ENCODE measurements at regions not wholly inside any gene's neighbourhood (a gene's known extent, or its start where the extent isn't known, plus 50 kb on each side); places are given as distances from the start of the nearest gene placed in this dataset.
"Not testable (repeated sequence)": the region's sequence is repeated elsewhere in the genome, so short reads cannot be mapped to it uniquely, and the experiment has no call there.

DNA sequence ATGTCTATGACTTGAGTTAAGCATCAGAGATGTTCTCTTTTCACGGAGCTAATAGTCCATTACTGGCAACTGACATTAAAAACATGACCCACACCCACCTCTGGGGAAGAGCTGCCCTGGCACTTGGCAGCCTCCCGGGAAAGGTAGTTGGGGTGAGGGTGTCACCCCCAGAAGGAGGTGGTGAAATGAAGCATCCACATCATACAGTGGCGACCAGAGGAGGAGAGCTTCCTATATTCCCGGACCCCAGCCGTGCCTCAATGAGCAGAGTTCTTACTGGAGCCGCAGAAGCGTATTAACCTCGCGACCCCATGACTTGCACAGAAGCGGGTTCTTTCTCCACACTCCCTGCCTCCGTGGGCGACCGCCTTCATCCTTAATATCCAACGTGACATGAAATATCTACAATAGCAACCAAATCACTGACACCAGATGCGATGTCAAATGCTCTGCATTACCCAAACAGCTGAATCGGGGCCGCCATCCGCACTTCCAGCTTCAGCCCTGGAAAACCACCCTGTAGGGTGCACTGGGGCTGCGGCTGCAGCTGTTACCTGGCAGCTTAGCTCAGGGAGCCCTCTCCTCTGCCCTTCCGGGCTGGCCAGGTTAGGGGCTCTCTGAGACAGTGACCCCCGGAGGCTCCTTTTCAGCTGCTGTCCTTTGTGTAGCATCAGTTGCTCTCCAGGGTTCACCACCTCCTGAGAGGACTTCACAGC lies 103.1 kb upstream of the PARD3 start:
- ATAC-seq = no peak
- DNase-seq (ENCODE audit: low spot score in 2 of 2) = no peak
- H3K9me3 Mint-ChIP-seq = no peaks in the 10 kb centered on the region
- peak overlapping the region in 1 of 2 donors; percentile 44 for H3K27ac Mint-ChIP-seq
- H3K36me3 Mint-ChIP-seq = no peaks in the 10 kb centered on the region

DNA sequence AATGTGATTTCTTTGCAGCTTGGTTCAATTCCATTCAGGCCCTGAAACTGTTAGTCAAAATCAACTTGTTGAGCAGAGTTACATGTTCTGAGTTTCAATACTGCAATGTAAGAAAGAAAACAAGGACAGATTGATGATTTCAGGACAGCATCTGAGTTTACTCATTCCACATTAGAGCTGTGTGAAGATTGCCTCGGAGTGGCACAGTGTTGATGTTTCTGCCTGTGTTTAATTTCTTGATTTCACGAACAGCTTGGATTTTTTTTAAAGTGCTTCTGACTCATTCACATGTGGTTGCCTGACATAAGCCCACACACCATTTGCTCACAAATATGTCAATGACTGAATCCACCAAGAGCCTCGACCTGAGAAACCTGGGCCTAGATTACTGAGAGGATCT lies 101.2 kb upstream of the PARD3 start:
- DNase-seq (ENCODE audit: low spot score in 2 of 2) = no peak
- Mint-ChIP-seq H3K36me3 (no peaks in the 10 kb centered on the region), H3K9me3 (no peaks in the 10 kb centered on the region), H3K27ac (no peak overlapping the region)
- peak; percentile 28 to 97 for ATAC-seq

DNA sequence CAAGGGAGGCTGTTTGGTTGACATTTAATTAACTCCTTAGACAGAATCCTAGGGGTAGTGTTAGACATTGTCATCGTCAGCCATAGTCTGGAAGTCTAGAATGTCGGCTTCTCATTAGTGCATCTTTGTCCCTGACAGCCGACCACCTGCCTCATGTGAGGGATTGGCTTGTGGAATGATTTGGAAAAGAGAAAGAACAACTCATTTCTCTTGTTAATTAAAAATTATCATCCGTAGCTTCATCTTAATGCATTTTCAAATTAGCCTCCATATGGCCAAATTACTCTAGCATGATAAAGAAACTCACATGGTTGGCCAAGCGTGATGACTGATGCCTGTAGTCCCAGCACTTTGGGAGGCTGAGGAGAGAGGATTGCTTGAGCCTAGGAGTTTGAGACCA lies 97.7 kb upstream of the PARD3 start:
- no peak overlapping the region for H3K27ac Mint-ChIP-seq
- ATAC-seq (no peak), DNase-seq (ENCODE audit: low spot score in 2 of 2) (no peak)
- no peaks in the 10 kb centered on the region for H3K9me3 Mint-ChIP-seq
- H3K36me3 Mint-ChIP-seq = no peaks in the 10 kb centered on the region

DNA sequence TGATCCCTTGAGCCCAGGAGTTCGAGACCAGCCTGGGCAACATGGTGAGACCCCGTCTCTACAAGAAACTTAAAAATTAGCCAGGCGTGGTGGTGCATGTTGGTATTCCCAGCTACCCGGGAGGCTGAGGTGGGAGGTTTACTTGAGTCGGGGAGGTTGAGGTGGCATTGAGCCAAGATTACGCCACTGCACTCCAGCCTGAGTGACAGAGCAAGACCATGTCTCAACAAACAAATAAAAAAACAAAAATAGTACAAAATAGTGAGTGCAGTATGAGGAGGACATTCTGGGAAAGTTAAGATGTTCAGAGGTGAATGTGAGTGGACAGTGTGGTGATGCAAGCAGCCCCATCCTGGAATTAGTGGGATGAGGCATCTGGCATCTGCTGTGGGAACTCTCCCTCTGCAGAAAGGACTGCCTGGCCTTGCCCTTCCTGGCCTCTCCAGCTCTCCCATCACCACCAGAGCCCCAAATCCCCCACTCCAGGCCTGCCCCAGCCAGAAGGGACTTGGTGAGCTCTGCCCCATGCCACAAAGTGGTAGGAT lies 96.6 kb upstream of the PARD3 start:
- DNase-seq (ENCODE audit: low spot score in 2 of 2) (no peak), ATAC-seq (no peak)
- Mint-ChIP-seq H3K9me3 (no peaks in the 10 kb centered on the region), H3K36me3 (no peaks in the 10 kb centered on the region), H3K27ac (no peak overlapping the region)

DNA sequence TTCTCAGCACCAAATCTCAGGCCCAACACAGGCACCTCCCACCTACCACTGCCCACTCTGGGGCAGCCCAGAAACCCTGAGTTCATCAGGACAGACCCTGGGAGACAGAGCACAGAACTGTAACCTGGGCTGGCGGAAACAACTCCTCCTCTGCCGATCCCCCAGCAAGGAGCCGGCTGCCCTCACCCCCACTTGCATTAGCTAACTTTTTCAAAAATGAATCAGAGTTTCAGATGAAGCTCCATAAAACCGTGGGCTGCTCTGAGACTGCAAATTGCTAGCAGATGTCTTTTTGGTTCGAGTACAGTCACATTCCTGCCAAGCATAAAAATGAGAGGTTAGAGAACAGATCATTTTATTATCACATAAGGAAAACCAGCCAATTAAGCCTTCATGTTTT lies 93.4 kb upstream of the PARD3 start:
- no peak for ATAC-seq
- Mint-ChIP-seq H3K27ac (no peak overlapping the region), H3K36me3 (no peaks in the 10 kb centered on the region), H3K9me3 (no peaks in the 10 kb centered on the region)
- DNase-seq (ENCODE audit: low spot score in 2 of 2) = no peak

DNA sequence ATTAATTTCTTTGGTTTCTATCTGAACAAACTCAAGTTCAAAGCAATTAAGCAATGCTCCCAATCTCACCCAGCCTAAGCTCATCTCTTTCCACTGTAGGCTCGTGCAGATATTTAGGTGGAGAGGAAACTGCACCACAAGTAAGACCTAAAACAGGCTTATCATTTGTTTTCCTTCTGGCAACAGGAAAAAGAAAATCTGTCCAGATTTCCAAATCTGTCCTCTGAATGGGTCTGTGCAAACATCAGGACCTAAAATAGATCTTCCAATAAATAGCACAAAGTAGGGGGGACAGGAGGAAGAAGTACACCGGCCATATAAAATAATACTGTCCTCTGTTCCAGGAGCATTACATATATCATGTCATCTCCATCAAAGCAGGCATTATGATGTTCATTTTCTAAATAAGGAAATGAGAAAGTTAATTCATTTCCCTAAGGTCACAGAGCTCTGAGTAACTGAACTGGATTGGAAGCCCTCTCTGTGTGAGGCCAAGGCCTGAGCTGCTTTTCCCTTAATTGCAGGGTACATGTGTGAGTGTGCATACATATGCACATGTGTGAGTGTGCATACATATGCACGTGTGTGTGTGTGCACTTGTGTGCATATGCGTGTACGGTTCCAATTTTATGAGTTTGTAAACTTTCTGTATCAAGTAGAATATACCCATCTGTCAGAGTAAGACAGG lies 92.8 kb upstream of the PARD3 start:
- DNase-seq (ENCODE audit: low spot score in 2 of 2) (no peak), ATAC-seq (no peak)
- H3K9me3 Mint-ChIP-seq = no peaks in the 10 kb centered on the region
- no peak overlapping the region for H3K27ac Mint-ChIP-seq
- H3K36me3 Mint-ChIP-seq = no peaks in the 10 kb centered on the region

DNA sequence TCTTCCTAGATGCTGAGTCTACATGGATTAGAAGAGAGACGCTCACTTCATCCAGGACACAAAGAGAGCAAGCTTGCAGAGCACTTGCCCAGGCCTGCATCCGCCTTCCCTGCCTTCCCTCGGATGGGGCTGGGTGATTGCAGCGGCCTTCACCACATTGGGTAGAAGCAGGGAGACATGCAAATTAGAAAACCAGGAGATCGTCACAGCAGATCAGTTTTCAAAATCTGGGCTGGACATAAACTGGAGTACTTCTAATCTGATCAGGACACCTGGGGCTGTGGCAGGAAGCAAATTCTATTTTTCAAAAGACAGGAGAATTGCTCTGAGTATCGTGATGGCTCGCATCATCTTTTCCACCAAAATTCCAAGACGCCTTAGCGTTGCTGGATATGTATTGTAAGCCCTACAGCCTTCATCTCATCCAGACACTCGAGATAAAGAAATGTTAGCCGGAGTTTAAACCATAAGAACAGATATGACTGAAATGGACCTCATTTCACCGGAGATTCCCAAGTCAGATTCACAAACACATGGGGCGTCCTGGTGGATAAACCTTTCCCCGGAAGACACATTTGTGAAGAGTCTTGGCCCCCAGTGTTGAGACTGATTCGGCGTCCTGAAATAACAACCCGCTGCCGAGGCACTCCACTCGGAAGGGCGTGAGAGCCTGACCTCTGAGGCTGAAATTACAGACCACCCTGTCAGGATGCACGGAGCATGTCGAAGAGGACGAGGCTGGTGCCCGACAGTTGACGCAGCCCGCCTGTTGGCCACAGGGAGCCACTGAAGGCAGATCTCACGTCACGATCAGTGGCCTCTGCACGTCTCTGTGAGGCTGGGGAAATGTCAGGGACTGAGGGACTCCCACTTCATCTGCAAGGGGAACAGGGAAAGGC lies 91.2 kb upstream of the PARD3 start:
- H3K9me3 Mint-ChIP-seq = no peaks in the 10 kb centered on the region
- H3K27ac Mint-ChIP-seq = no peak overlapping the region
- DNase-seq (ENCODE audit: low spot score in 2 of 2) (no peak), ATAC-seq (no peak)
- no peaks in the 10 kb centered on the region for H3K36me3 Mint-ChIP-seq

DNA sequence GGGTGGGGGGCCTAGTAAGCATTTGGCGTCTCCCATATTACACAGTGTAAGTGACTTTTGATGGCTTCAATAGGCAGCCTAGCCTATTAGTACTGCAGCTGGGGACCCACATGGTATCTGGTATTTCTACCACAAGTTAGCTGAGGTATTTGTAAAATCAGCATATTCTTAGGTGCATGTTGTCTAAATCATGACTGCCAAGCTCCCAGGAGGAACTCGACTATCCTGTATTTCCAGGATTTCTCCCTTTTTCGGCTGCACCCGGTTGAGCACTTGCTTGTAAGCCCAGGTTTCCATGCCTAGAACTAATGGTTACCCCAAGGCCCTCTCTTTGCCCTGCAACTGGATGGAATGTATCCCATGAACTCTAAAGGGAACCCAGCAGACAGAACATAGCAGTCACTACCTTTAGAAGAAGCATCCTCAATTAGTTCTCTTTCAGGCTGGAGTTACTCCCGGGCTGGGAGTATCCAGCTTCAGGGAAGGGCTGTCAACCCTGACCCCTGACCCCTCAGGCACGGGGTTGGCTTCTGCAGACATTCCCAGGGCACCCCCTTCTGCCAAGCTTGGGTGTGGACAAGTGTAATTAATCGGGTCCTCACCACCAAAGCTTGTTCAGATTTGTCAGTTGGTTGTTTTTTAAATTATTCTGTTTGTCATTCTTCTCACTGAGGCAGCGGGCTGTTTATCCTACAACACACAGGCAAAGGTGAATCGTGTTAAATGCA lies 90.3 kb upstream of the PARD3 start:
- Mint-ChIP-seq H3K36me3 (no peaks in the 10 kb centered on the region), H3K9me3 (no peaks in the 10 kb centered on the region), H3K27ac (no peak overlapping the region)
- no peak for ATAC-seq
- no peak for DNase-seq (ENCODE audit: low spot score in 2 of 2)

DNA sequence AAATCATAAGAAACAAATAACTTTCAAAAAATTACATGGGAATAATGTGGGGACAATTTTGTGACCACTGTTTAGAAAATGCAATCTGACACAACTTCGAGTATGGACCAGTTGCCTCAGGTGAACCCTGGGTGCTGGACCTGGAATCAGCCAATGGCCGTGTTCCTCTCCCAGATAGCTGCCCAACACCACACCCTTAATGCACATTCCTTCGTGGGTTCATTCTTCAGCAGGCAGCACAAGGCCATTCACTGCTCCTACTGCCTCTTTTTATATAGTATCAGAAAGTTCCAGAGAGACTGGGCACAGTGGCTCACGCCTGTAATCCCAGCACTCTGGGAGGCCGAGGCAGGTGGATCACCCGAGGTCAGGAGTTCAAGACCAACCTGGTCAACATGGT lies 89.1 kb upstream of the PARD3 start:
- ATAC-seq (no peak), DNase-seq (ENCODE audit: low spot score in 2 of 2) (no peak)
- H3K36me3 Mint-ChIP-seq = no peaks in the 10 kb centered on the region
- H3K9me3 Mint-ChIP-seq = no peaks in the 10 kb centered on the region
- H3K27ac Mint-ChIP-seq = no peak overlapping the region

DNA sequence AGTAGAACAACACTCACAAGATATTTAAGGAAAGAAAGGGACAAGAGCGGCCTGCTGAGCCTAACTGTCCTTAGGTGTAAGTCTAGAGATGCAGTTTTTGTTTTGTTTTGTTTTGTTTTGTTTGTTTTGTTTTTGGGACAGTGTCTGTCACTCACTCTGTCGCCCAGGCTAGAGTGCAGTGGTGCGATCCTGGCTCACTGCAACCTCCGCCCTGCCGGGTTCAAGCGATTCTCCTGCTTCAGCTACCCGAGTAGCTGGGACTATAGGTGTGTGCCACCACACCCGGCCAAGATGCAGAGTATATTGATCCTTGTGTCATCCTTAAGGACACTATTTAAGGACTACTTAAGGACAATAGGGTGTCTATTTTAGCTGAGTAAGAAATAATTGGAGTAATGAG lies 84.1 kb upstream of the PARD3 start:
- Mint-ChIP-seq H3K36me3 (no peaks in the 10 kb centered on the region), H3K27ac (no peak overlapping the region), H3K9me3 (no peaks in the 10 kb centered on the region)
- ATAC-seq = no peak
- DNase-seq (ENCODE audit: low spot score in 2 of 2) = no peak

DNA sequence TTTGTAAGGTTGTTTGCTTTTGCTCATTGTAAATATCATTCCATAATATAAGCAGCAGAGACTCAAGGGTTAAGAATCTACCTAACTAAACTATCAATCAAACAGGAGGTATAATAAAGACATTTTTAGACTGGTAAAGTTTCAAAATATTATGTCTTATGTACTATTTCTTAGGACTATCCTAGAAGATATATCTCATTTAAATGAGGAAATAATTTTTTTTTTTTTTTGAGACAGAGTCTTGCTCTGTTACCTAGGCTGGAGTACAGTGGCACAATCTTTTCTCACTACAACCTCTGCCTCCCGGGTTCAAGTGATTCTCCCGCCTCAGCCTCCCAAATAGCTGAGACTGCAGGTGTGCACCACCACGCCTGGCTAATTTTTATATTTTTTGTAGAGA lies 80.9 kb upstream of the PARD3 start:
- H3K36me3 Mint-ChIP-seq = no peaks in the 10 kb centered on the region
- no peaks in the 10 kb centered on the region for H3K9me3 Mint-ChIP-seq
- no peak for DNase-seq (ENCODE audit: low spot score in 2 of 2)
- ATAC-seq = no peak
- peak overlapping the region in 1 of 2 donors; percentile 18 for H3K27ac Mint-ChIP-seq

DNA sequence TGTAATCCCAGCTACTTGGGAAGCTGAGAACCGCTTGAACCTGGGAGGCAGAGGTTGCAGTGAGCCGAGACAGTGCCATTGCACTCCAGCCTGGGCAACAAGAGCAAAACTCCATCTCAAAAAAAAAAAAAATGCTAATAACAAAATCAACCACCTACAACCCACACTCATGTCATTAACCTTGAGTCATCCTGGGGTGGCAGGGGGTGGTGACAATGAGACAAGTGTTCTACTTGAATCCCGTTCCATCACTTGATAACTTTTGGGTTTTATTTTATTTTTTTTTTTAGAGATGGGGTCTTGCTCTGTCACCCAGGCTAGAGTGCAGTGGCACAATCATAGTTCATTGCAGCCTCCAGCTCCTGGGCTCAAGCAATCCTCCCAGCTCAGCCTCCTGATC lies 80.0 kb upstream of the PARD3 start:
- H3K9me3 Mint-ChIP-seq; H3K27ac Mint-ChIP-seq; H3K36me3 Mint-ChIP-seq; DNase-seq (ENCODE audit: low spot score in 2 of 2); ATAC-seq: not testable (repeated sequence)

DNA sequence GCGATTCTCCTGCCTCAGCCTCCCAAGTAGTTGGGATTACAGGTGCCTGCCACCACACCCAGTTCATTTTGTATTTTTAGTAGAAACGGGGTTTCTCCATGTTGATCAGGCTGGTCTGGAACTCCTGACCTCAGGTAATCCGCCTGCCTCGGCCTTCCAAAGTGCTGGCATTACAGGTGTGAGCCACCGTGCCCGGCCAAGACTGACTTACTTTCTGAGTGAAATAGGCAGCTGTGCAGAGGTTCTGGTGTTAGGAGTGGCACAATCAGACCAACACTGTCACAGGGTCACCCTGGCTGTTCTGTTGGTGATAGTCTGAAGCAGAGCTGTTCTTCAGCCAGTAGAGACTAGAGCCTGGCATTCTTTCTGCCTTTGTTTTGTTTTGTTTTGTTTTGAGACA lies 77.4 kb upstream of the PARD3 start:
- not testable (repeated sequence) for ATAC-seq, H3K27ac Mint-ChIP-seq

DNA sequence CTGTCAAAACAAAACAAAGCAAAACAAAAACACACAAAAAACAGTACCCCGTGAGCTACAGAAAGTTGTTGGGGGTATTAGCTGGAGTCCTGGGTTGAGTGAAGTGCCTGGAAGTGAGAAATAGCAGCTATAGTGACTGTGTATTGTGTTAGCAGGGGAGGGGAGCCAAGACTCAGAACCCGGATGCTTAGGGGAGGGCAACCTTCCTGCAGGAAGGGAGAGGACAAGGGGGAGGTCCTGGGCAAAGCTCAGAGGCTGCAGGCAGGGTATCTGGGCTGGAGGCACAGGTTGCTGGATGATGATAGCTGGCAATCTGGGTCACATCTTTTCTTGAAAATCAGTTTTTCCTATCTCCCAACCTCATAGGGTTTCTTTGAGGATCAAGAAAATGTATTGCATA lies 75.8 kb upstream of the PARD3 start:
- DNase-seq (ENCODE audit: low spot score in 2 of 2) (no peak), ATAC-seq (no peak)
- H3K27ac Mint-ChIP-seq = no peak overlapping the region
- H3K36me3 Mint-ChIP-seq = no peaks in the 10 kb centered on the region
- H3K9me3 Mint-ChIP-seq = no peaks in the 10 kb centered on the region

More for the DNA sequence above, 77.4 kb upstream of the PARD3 start:
- H3K9me3 Mint-ChIP-seq; H3K36me3 Mint-ChIP-seq; DNase-seq (ENCODE audit: low spot score in 2 of 2): not testable (repeated sequence)

DNA sequence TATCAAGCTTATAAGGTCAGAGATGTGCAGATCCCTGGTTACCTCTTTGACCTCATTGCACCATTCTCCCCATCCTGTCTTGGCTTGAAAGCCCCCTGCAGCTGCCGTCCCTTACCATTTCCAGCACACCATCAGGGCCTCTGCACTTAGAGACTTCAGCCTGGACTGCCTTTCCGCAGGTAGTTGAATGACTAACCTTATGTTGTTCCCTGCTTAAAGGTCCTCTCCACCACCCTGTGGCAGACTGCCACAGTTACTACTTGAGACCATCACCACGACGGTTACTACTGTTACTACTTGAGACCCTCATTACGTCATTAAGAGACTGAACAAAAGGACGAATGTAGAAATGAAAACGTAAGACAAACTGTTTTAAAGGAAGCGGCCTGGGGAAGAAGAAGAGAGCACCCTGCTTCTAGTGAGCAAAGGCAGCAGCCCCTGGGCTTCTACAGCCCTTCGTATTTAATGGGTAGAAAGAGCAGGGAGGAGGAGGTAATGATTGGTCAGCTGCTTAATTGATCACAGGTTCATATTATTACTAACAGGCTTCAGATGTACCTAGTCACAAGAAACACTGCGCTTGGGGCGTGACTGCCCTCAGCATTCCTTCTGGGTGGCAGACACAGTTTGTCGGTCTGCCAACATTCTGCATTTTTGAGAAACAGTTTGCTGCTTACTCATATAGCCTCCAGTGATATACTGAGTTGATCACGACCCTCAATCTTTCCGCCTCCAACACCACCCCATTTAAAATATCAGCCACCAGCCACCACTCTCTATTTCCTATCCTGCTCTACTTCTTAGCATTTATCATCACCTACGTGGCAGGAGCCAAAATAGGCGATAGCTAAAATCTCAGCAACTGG lies 74.1 kb upstream of the PARD3 start:
- Mint-ChIP-seq H3K36me3 (no peaks in the 10 kb centered on the region), H3K27ac (no peak overlapping the region), H3K9me3 (no peaks in the 10 kb centered on the region)
- no peak for DNase-seq (ENCODE audit: low spot score in 2 of 2)
- ATAC-seq = no peak
